Testis (tissue), 2 donors: ENCODE measurements at regions not wholly inside any gene's neighbourhood (a gene's known extent, or its start where the extent isn't known, plus 50 kb on each side); places are given as distances from the start of the nearest gene placed in this dataset.

ENCODE experiments used
- POLR2A ChIP-seq: fragments of 450-650 bp; IDR thresholded peaks from one replicate; pipeline ENCODE4 v1.6.1; 2017; ENCODE audit warnings: antibody characterized with exemption, mild to moderate bottlenecking, moderate library complexity
- TF ChIP-seq, protein P1 (sequence below), 3 experiments: fragments of 450-650 bp in 2 of 3; fragments of 200-600 bp in 1 of 3; sonication (generic) in 1 of 3; IDR thresholded peaks; one replicate each; pipeline ENCODE4 v1.5.1; 2016 to 2019; ENCODE audit warnings: antibody characterized with exemption in 3 of 3, mild to moderate bottlenecking in 2 of 3, moderate library complexity in 1 of 3

DNA sequence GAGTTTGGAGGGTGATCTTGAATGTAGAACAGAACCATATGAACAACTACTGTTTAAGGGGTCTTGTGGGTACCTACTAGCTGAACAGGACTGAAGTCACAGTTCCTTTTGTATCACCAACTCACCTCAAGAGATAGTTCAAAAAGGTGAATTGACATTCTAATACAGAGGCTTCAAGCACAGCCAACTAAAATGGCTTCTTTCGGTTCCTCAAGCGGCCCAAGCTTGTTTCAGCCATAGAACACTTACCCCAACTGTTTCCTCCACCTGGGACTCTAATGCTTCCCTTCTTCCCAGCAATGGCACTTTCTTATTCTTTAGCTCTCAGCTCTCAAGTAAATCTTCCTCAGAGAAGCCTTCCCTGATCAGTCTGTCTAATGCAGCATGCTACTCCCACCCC lies 277.5 kb upstream of the GK2 start:
- TF ChIP-seq, protein P1, sequence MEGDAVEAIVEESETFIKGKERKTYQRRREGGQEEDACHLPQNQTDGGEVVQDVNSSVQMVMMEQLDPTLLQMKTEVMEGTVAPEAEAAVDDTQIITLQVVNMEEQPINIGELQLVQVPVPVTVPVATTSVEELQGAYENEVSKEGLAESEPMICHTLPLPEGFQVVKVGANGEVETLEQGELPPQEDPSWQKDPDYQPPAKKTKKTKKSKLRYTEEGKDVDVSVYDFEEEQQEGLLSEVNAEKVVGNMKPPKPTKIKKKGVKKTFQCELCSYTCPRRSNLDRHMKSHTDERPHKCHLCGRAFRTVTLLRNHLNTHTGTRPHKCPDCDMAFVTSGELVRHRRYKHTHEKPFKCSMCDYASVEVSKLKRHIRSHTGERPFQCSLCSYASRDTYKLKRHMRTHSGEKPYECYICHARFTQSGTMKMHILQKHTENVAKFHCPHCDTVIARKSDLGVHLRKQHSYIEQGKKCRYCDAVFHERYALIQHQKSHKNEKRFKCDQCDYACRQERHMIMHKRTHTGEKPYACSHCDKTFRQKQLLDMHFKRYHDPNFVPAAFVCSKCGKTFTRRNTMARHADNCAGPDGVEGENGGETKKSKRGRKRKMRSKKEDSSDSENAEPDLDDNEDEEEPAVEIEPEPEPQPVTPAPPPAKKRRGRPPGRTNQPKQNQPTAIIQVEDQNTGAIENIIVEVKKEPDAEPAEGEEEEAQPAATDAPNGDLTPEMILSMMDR (IDR thresholded peaks at IDR 0.05): no peak
- no peak for TF ChIP-seq POLR2A
